Thoracic aorta (tissue), 2 donors: ENCODE measurements at regions not wholly inside any gene's neighbourhood (a gene's known extent, or its start where the extent isn't known, plus 50 kb on each side); places are given as distances from the start of the nearest gene placed in this dataset.

Experiments used
- ATAC-seq: fragments of 150-250 bp; one replicate; pipeline ENCODE4 v1.8.0; 2017; ENCODE audit warnings: low read depth; ENCODE audit not compliant: insufficient number of reproducible peaks, low FRiP score
- DNase-seq: peaks from one replicate; pipeline ENCODE4 v3.0.0-alpha.2; 2020; ENCODE audit warnings: low spot score
- H3K27ac ChIP-seq, 2 donors: fragments of 200-600 bp; sonication (generic); 1 replicate in 1 of 2; 2 replicates in 1 of 2; pipeline ENCODE4 v1.5.1; 2016; ENCODE audit warnings: mild to moderate bottlenecking in 2 of 2, moderate library complexity in 2 of 2
- H3K27me3 ChIP-seq: fragments of 200-600 bp; sonication (generic); replicated peaks from 2 replicates; pipeline ENCODE4 v1.6.0; 2016; ENCODE audit warnings: mild to moderate bottlenecking; ENCODE audit not compliant: insufficient read depth
- H3K36me3 ChIP-seq: fragments of 200-600 bp; sonication (generic); one replicate; pipeline ENCODE4 v1.5.1; 2016
- H3K4me1 ChIP-seq, 2 donors: fragments of 200-600 bp; sonication (generic); 1 replicate in 1 of 2; 2 replicates in 1 of 2; pipeline versions ENCODE4 v1.5.1 to v1.6.0; 2016; ENCODE audit warnings: low read depth in 2 of 2, mild to moderate bottlenecking in 1 of 2; ENCODE audit not compliant: control insufficient read depth in 1 of 2
- H3K4me3 ChIP-seq: fragments of 200-600 bp; sonication (generic); 2 replicates; pipeline ENCODE4 v1.5.1; 2016; ENCODE audit warnings: mild to moderate bottlenecking
- H3K9me3 ChIP-seq: fragments of 200-600 bp; sonication (generic); 2 replicates; pipeline ENCODE4 v1.5.1; 2016
- TF ChIP-seq, protein P1 (sequence below): fragments of 200-600 bp; sonication (generic); IDR thresholded peaks from one replicate; pipeline ENCODE4 v1.5.1; 2019; ENCODE audit warnings: antibody characterized with exemption

DNA sequence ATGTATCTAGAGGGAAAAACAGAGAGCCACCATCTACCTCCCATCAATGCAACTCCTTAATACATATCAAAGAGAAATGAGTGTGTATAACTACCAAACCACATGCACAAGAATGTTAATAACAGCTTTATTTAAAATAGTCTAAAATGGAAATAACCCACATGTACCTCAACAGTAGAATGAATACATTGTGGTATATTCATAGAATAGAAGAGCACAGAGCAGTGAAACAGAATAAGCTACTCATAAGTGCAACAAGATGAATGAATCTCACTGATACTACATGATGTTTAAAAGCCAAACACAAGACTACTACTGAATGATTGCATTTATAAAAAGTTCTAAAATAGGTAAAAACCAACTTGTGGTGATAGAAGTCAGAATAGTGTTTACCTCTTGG lies 232.5 kb downstream of the BTG1 start:
- no peak for ATAC-seq
- H3K27ac ChIP-seq = no peak overlapping the region
- TF ChIP-seq, protein P1, sequence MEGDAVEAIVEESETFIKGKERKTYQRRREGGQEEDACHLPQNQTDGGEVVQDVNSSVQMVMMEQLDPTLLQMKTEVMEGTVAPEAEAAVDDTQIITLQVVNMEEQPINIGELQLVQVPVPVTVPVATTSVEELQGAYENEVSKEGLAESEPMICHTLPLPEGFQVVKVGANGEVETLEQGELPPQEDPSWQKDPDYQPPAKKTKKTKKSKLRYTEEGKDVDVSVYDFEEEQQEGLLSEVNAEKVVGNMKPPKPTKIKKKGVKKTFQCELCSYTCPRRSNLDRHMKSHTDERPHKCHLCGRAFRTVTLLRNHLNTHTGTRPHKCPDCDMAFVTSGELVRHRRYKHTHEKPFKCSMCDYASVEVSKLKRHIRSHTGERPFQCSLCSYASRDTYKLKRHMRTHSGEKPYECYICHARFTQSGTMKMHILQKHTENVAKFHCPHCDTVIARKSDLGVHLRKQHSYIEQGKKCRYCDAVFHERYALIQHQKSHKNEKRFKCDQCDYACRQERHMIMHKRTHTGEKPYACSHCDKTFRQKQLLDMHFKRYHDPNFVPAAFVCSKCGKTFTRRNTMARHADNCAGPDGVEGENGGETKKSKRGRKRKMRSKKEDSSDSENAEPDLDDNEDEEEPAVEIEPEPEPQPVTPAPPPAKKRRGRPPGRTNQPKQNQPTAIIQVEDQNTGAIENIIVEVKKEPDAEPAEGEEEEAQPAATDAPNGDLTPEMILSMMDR = no peak

DNA sequence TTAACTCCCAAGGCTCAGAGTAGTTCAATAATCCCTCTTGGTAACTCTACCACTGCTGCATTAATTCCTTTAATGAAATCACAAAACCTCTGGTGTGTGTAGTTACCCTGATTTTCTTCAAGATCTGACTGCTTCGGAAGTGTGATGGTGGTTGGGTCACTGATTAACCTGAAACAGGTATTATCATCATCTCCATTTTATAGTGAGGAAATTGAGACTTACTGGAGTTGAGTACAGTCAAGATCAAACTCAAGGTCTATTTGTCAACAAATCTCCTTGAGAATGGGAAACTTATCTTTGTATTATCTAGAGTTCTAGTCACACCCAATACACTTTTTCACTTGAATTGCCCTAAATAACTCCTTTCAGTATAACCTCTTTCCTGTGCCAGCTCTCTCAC lies 233.5 kb downstream of the BTG1 start:
- Histone ChIP-seq H3K9me3 (no peaks in the 10 kb centered on the region), H3K36me3 (no peaks in the 10 kb centered on the region), H3K4me3 (no peak overlapping the region), H3K4me1 (no peaks in the 10 kb centered on the region), H3K27ac (no peak overlapping the region), H3K27me3 (no peaks in the 10 kb centered on the region)
- ATAC-seq = no peak
- DNase-seq = no peak
- TF ChIP-seq, protein P1 = no peak

More for the DNA sequence above, 232.5 kb downstream of the BTG1 start:
- no peaks in the 10 kb centered on the region for H3K4me1 ChIP-seq
- no peak for DNase-seq
- no peak overlapping the region for H3K4me3 ChIP-seq
- no peaks in the 10 kb centered on the region for H3K27me3 ChIP-seq
- H3K36me3 ChIP-seq = no peaks in the 10 kb centered on the region
- H3K9me3 ChIP-seq = no peaks in the 10 kb centered on the region

DNA sequence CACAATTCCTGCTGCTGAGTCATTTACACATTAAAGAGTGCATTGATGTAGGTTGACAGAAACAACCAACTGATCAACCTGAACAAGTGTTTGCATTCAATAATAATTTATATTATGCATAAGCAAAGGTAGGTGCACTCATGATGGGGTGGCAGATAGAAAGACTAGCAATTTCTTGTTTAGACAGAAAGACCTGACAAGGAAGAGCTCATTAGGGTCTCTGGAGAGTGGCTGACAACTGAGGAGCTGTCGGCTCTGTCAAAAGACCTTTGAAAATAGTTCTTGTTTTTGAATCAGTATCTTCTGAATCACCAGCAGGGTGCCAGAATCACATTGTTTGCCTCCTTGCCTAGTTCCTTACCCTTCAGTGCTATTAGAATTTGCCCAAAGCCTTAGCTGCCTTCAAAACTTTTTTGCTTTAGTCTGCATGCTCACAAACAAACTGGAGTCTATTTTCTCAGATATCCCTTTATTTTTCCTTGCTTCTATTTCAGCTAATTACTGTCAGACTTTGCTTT lies 234.7 kb downstream of the BTG1 start:
- H3K27me3 ChIP-seq = no peaks in the 10 kb centered on the region
- H3K4me1 ChIP-seq = no peaks in the 10 kb centered on the region
- no peaks in the 10 kb centered on the region for H3K9me3 ChIP-seq
- DNase-seq = no peak
- no peak for ATAC-seq
- no peak overlapping the region for H3K27ac ChIP-seq
- H3K36me3 ChIP-seq = no peaks in the 10 kb centered on the region
- TF ChIP-seq, protein P1 = no peak
- no peak overlapping the region for H3K4me3 ChIP-seq

DNA sequence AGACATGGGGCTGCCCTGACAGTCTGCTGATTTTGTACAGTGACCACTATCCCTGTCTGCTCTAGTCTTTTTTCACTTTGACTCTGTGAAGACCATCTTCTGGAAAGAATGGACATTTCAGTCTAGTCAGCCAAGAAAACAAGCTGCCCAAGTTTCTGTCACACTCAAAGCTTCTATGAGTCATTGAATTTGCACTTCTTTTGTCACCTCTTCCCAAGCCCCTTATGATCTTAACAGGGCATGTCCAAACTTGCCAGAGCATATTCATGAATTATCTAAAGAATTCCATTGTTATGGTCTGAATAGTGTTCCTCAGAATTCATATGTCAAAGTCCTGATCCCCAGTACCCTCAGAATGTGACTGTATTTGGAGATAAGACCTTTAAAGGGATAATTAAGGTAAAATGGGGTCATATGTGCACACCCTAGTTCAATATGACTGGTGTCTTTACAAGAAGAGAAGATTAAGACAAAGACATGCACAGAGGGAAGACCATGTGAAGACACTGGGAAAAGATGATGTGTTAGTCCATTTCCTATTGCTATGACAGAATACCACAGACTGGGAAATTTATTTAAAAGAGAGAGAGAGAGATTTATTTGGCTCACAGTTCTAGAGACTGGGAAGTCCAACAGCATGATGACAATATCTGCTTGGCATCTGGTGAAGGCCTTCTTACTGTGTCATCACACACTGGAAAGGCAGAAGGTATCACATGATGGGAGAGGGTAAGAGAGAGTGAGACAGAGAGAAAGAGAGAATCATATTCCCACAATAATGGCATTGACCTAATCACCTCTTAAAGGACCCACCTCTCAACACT lies 242.6 kb downstream of the BTG1 start:
- H3K4me3 ChIP-seq = no peak overlapping the region
- TF ChIP-seq, protein P1 = no peak
- DNase-seq (no peak), ATAC-seq (no peak)
- no peak overlapping the region for H3K27ac ChIP-seq
- no peaks in the 10 kb centered on the region for H3K4me1 ChIP-seq
- H3K27me3 ChIP-seq = no peaks in the 10 kb centered on the region
- H3K9me3 ChIP-seq = no peaks in the 10 kb centered on the region
- H3K36me3 ChIP-seq = no peaks in the 10 kb centered on the region

DNA sequence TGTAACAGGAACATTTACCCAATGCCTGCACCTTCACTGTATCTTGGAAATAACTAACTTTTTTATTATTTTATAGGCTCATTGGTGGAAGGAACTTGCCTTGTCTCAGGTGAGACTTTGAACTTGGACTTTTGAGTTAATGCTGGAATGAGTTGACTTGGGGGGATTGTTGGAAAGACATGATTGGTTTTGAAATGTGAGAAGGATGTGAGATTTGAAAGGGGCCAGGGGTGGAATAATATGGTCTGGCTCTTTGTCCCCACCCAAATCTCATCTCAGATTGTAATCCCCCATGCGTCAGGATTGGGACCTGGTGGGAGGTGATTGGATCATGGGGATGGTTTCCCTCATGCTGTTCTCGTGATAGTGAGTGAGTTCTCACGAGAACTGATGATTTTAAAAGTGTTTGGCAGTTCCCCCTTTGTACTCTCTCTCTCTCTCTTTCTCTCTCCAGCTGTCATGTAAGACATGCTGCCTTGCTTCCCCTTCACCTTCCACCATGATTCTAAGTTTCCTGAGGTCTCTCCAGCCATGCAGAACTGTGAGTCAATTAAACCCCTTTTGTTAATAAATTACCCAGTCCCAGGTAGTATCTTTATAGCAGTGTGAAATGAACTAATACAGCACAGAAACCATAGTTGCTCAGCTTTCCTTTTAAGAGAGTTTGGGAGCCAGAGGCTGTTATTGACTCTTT lies 244.1 kb downstream of the BTG1 start:
- Histone ChIP-seq H3K9me3 (no peaks in the 10 kb centered on the region), H3K27me3 (no peaks in the 10 kb centered on the region), H3K36me3 (no peaks in the 10 kb centered on the region), H3K4me3 (no peak overlapping the region), H3K27ac (no peak overlapping the region), H3K4me1 (peaks cover 0 to 2% of the 10 kb centered on the region in 2 donors)
- no peak for DNase-seq
- TF ChIP-seq, protein P1 = no peak
- ATAC-seq = no peak
